ENCODE measurements at regions not wholly inside any gene's neighbourhood (a gene's known extent, or its start where the extent isn't known, plus 50 kb on each side); places are given as distances from the start of the nearest gene placed in this dataset.
A peak's percentile ranks its signal among the peaks of the same experiment; 100 is the strongest.

- no peaks in the 10 kb centered on the region for H3K36me3 ChIP-seq
- H3K4me3 ChIP-seq: peak overlapping the region in 1 of 4 donors; percentile 16
- 1 to 3% methylated on average over 27 of the region's 27 CpGs for WGBS, 2 donors
- FAIRE-seq: no peak
- intact Hi-C loops (cut with DNase I): no loop called here
- H3K4me1 ChIP-seq: peaks cover 0 to 6% (median 0%) of the 10 kb centered on the region in 3 donors
- no peak for TF ChIP-seq CTCF (IDR thresholded peaks at IDR 0.05)
- no peak overlapping the region for H3K27ac ChIP-seq
- no peak for DNase-seq
- peak in 3 of 4 donors; percentile 52 to 66 (median 60) for ATAC-seq
- H3K9me3 ChIP-seq: no peaks in the 10 kb centered on the region
- H3K27me3 ChIP-seq: peaks cover 0 to 19% (median 6%) of the 10 kb centered on the region in 4 donors
Measured at GRCh38 chr15:83365370-83365938, 81.0 kb upstream of the BNC1 start.

- H3K27me3 ChIP-seq: peaks cover 0 to 10% (median 0%) of the 10 kb centered on the region in 4 donors
- DNase-seq: no peak
- H3K9me3 ChIP-seq: no peaks in the 10 kb centered on the region
- WGBS, 2 donors: 15 to 19% methylated on average over 9 of the region's 9 CpGs
- ATAC-seq: no peak
- FAIRE-seq: no peak
- TF ChIP-seq CTCF (IDR thresholded peaks at IDR 0.05): no peak
- no peaks in the 10 kb centered on the region for H3K4me1 ChIP-seq
- intact Hi-C loops (cut with DNase I): no loop called here
- no peaks in the 10 kb centered on the region for H3K36me3 ChIP-seq
- H3K27ac ChIP-seq: no peak overlapping the region
- H3K4me3 ChIP-seq: no peak overlapping the region
Measured at GRCh38 chr15:83372434-83372891, 74.7 kb upstream of the SH3GL3 start.

- H3K4me1 ChIP-seq: no peaks in the 10 kb centered on the region
- FAIRE-seq: no peak
- H3K9me3 ChIP-seq: no peaks in the 10 kb centered on the region
- H3K36me3 ChIP-seq: no peaks in the 10 kb centered on the region
- intact Hi-C loops (cut with DNase I): loop anchor here in 1 of 3 donors (5.0 kb wide), 1 partner anchor 127 kb away; no protein-coding TSS in a partner anchor
- ATAC-seq: peak in 3 of 4 donors; percentile 20 to 40 (median 28)
- no peak for TF ChIP-seq CTCF (IDR thresholded peaks at IDR 0.05)
- H3K27ac ChIP-seq: no peak overlapping the region
- H3K27me3 ChIP-seq: peaks cover 0 to 14% (median 0%) of the 10 kb centered on the region in 4 donors
- DNase-seq: peak in 1 of 6 donors; percentile 23
- 5 to 8% methylated on average over 25 to 34 of the region's 34 CpGs for WGBS, 2 donors
- no peak overlapping the region for H3K4me3 ChIP-seq
Measured at GRCh38 chr15:83378921-83379578, 68.1 kb upstream of the SH3GL3 start.

GRCh38 chr15:83379579-83379959 lies 67.6 kb upstream of the SH3GL3 start:
- FAIRE-seq (no peak), DNase-seq (no peak), ATAC-seq (peak in 3 of 4 donors; percentile 12 to 37 (median 20))
- no peak for TF ChIP-seq CTCF (IDR thresholded peaks at IDR 0.05)
- no peaks in the 10 kb centered on the region for H3K9me3 ChIP-seq
- peaks cover 0 to 12% (median 0%) of the 10 kb centered on the region in 4 donors for H3K27me3 ChIP-seq
- H3K27ac ChIP-seq: no peak overlapping the region
- intact Hi-C loops (cut with DNase I): loop anchor here in 1 of 3 donors (5.0 kb wide), 1 partner anchor 127 kb away; no protein-coding TSS in a partner anchor
- 30 to 49% methylated on average over 13 to 19 of the region's 19 CpGs for WGBS, 2 donors
- H3K4me1 ChIP-seq: no peaks in the 10 kb centered on the region
- H3K4me3 ChIP-seq: no peak overlapping the region
- H3K36me3 ChIP-seq: no peaks in the 10 kb centered on the region

- FAIRE-seq (no peak), DNase-seq (no peak), ATAC-seq (no peak)
- H3K27ac ChIP-seq: no peak overlapping the region
- peaks cover 0 to 7% (median 0%) of the 10 kb centered on the region in 4 donors for H3K27me3 ChIP-seq
- no peaks in the 10 kb centered on the region for H3K36me3 ChIP-seq
- H3K4me3 ChIP-seq: no peak overlapping the region
- H3K9me3 ChIP-seq: no peaks in the 10 kb centered on the region
- 19 to 38% methylated on average over 2 of the region's 2 CpGs for WGBS, 2 donors
- no peak for TF ChIP-seq CTCF (IDR thresholded peaks at IDR 0.05)
- intact Hi-C loops (cut with DNase I): no loop called here
- no peaks in the 10 kb centered on the region for H3K4me1 ChIP-seq
Measured at GRCh38 chr15:83380059-83380458, 67.1 kb upstream of the SH3GL3 start.
